GM21576 (cell line): ENCODE measurements at regions not wholly inside any gene's neighbourhood (a gene's known extent, or its start where the extent isn't known, plus 50 kb on each side); places are given as distances from the start of the nearest gene placed in this dataset.

Experiments used
- ATAC-seq: cut with Tn5 transposase; IDR thresholded peaks from one replicate; pipeline ENCODE4 v1.9.1; 2021; ENCODE audit warnings: mild to moderate bottlenecking, moderate library complexity; ENCODE audit not compliant: unreplicated experiment

DNA sequence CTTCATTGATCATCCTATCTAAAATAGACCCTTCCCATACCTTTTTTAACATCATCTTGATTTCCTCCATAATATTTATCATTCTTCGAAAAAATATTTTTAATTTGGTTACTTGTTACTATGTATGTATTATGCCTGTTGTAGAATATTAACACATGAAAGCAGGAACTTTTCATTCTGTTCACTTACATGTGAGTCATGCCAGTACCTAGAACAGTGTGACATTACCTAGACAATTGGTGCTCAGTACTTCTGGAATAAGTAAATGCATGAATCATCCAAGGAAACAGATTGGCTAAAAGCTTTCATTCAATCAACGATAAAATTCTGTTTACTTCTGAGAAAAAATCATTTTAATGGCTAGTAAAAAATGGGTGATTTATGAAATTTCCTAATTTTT lies 76.4 kb downstream of the CXXC4 start:
- no peak for ATAC-seq

DNA sequence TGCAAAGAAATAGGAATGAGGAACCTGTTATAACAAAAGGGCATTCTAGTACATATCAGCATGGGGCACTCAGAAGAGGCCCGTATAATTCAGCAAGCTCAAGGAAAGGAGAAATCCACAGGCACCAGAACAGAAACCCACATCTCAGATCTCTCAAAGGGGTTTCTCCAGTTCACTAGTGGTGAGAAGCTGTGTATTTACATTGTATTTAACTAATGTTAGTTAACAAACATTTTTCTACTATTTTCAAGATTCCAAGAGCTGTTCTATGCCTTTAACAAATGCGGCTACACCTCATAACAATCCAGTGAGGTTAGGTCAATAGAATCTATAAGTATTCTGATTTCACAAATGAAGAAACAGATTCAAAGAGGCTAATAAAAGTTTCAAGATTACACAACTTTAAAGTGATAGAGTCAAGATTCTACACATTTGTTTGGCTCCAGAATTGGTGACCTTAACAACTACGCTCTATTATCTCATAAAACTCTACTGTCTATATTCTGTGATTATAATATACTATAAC lies 77.3 kb downstream of the CXXC4 start:
- ATAC-seq: no peak

DNA sequence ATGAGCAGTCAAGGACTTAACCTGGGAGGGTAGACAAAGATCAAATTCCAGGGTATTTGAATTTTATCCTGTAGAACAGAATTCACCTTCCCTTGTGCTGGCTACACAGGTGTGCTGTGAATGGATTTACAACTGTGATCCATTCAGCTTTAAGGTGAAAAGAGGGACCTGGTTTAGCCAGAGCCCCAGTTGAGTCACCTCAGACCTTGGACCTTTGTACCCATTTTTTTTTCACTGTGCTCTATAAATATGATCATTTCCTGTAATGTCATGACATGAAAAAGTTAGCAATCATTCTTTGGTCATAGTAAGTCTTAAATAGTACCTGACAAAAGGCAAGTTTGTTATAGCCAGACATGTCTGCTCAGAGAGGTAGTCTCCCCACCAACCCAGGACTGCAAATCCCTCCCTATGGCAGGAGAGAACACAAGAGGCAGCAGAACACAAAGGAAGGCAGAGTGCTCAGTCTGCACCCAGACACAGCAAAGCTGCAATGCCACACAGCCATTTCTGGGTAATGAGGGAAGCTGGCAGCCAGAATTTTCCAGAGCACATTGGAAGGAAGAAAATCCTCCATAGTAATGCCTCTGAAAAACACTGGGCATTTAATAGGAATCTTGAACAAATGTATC lies 77.9 kb downstream of the CXXC4 start:
- no peak for ATAC-seq

DNA sequence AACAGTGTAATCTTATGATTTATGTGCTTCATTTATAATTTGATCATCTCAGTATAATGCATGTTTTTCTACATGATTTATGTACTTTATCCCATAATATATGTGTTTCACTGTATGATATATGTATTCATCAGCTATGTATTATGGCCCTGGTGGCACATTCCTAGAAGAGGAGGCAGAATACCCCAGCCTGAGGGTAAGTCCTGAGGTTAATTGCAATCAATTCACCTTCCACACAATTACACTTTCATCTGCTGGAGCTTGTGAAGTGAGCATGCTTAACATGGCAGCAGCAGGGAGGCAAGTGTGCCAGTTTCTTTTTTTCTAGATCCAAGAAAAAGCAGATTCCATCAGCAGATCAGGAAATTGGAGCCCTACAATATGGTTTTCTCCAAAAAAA lies 81.2 kb downstream of the CXXC4 start:
- ATAC-seq: no peak

DNA sequence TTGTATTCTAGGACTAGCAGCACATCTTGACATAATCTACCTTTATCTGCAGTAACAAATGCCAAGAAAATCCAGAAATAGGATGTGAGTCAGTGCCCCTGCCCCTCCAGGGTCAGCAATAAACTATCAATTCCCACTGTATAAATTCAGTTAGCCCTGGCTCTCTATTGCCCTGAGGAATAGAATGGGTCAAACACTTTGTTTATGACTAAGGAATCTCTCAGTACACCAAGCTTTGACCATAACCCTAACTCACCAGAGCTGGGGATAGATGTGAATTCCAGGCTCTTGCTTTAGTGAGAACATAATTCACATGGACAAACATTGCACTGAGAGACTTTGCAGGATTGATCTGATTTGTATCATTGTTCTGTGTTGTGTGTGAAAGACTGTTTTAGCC lies 82.3 kb downstream of the CXXC4 start:
- ATAC-seq: no peak

DNA sequence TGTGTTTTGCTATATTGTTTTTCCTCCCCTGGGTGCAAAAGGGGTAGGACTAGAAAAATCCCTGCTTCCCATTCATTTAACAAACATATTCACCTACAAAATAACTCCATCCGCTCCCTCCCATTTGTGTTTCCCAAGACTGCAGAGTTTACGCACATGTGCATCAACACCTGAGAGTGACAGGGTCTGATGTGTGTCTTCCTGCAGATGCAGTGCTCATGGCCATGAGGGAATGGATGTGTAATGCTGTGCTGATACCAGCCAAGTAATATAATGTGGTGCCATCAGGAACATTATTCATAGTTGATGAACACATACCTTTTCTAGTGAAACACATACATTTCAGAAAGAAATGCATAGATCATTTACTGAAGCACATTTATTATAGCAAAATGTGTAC lies 83.2 kb downstream of the CXXC4 start:
- ATAC-seq: no peak

DNA sequence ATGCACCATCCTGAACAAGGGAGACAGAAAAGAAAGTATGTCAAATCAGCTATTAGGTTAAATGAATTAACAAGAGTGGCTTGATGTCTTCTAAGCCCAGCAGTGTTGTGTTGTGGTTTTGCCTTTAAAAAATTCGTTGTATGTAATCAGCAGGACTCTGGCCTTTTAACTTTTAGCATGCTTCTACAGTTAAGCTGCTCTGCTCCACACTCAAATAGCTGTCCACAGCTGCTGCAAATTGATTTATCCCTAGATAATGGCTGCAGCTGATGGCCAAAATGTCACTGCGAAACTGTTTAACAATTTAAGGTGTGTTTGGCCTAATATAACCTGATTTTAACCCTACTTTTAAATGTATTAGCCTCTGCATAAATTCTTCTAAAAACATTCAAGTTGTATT lies 85.8 kb downstream of the CXXC4 start:
- no peak for ATAC-seq

DNA sequence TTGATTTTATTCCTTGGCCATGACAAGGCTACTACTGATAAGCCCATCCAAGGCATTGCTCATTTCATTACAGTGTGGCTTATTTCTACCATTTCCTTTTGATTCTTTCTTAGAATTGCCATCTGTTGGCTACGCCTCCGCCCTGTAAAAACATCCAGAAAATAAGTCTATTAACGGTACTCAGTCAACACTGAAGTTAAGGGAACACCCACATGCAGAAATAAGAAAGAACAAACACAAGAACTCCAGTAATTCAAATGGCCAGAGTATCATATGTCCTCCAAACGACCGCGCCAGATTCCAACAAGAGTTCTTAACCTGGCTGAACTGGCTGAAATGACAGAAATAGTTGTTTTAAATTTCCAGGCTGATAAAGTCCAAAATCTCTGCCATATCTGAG lies 90.3 kb downstream of the CXXC4 start:
- no peak for ATAC-seq

DNA sequence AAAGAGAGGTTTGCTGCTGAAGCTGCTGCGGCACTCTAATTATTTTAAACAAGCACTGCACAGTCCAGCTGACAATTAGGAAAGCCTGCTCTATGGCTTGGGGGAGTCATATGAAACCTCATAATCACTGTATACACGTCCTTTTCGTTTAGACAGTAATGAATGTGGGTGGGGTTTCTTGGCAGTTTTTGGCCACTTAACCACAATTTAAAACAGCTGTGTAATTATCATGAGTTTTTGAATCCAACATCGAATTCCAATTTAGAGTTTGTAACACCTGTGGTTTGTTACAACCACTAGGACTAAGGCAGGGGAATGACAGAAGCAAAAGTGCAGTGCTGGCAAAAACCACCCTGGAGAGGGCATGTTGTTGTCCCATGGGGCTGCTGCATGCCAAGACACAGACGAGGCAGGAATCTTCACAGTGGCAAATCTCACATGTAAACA lies 99.5 kb downstream of the CXXC4 start:
- no peak for ATAC-seq

DNA sequence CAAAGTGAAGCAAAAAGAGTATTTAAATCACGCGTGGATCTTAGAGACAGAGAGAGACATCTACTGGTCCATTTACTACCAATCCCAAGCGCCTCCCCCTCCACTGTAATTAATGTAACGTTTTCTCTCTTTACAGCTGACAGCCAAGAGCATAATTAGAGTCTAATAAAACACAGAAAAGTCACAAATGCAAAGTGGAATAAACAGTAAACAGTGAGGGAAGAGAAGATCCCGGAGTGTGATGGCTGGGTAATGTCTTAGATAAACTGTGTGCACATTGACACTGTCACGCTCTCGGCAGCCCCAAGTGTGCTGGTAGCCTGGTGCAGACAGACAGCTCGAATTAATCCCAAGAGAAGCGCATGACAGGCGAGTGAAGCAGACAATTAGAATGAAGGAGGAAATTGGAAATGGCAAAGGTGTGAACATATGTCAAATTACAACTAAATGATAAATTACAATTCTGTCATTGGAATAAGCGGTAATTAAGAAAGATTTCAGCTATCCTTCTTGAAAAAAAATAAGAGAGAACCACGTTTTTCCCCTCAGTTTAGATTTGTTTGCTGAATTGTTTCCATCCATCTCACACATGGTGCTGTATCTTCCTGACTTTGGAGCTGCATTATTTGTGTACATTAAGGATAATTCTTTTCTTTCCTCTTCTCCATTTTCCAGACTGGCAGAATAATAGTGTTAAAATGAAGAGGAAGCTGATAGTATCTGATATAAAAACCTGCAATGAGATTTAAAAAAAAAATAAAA lies 100.1 kb downstream of the CXXC4 start:
- ATAC-seq: no peak

DNA sequence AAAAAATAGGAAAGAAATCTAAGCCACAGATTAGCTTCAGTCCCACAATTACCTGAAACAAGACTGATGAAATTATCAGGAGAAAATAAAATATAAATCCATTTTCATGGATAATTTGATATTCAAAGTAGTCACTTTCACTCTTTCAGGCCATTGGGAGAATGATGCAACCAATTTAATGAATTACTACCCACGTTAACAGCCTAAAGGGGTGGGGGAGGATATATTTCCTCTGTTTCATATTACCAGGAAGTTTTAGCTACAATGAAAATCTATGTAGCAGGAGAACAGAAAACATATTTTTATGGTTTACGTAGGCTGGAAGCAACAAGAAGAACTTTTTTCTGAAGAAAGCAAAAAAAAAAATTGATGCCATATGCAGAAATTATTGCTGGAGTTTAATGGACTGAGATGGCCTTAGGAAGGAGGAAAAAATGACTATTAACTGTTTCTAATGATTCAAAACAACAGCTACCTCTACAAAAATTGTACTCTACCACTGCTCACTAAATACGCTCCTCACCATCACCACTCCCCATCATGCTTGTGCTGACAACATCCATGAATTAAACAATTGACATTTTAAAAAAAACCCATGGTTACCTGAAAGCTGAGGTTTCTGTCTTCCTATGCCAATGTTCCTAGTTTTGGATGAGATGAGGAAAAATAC lies 100.9 kb downstream of the CXXC4 start:
- ATAC-seq: no peak

DNA sequence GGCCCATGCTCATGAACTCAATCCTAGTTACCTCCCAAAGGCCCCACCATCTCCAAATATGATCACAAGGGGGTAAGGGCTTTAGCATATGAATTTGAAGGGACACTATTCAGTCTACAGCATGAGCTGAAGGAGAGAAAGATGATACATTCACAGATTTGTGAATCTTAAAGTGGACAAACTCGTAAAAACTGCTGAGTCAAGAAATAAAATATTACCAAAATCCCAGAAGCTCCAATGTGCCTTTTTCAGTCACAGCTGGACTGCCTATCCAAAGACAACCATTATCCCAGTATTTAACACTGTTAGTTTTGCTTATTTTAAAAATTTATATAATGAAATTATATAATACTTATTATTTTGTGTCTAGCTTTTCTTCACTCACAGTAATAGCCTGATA lies 109.0 kb downstream of the CXXC4 start:
- no peak for ATAC-seq

DNA sequence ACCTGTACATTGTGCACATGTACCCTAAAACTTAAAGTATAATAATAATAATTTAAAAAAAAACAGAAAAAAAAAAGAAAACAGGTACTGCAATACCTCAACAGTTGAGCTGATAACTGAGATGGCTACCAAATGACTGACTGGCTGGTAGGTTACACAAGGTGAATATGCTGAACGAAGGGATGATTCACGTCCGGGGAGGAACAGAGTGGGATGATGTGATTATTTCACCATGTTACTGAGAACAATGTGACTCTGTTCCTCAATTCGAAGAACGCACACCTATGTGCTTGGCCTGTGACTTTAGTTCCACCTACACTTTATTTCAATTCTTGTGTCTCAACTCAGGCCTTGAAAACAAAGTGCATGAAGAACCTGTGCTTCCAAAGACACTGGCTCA lies 111.7 kb downstream of the CXXC4 start:
- no peak for ATAC-seq

DNA sequence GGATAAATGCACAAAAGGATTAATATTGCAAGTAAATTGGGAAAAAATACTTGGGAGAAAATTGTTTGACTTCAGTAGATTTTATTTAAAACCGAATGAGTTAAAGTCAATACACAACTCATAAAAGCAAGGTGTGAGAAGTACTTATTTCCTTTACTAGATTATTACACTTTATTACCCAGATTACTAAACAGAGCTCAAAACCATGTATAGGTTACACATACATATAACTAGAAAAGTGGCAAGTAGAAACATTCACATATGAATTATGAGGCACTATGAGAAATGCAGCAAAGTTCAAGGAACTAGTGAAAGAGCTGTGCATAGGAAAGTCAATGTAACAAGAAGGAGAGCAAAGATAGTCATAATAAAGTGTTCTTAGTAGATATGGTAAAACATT lies 113.0 kb downstream of the CXXC4 start:
- no peak for ATAC-seq

DNA sequence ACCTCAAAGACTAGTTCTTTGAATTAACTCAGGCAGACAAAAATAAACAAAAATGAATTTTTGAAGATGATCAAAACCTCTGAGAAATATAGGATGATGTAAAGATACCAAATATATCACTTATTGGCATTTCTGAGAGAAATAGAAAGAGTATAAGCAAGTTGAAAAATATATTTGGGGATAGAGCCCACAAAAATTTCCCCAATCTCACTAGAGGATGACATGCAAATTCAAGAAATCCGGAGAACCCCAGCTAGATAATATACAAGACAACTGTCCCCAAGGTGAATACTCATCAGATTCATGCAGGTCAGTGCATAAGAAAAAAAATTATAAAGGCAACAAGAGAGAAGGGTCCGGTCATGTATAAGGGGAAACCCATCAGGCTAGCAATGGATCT lies 129.1 kb downstream of the CXXC4 start:
- no peak for ATAC-seq

DNA sequence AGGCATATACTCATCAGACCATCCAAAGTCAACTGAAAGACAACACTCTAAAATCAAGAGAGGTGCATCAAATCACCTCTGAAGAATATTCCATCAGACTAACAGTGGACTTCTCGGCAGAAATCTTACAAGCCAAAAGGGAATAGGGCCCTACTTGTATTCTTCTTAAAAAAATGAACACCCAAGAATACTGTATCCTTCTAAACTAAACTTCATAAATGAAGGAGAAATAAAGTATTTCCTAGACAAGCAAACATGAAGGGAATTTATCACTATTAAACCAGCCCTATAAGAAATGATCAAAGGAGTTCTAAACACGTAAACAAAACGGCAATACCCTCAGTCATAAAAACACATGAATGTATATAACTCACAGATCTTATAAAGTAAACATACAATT lies 141.2 kb downstream of the CXXC4 start:
- ATAC-seq: no peak

DNA sequence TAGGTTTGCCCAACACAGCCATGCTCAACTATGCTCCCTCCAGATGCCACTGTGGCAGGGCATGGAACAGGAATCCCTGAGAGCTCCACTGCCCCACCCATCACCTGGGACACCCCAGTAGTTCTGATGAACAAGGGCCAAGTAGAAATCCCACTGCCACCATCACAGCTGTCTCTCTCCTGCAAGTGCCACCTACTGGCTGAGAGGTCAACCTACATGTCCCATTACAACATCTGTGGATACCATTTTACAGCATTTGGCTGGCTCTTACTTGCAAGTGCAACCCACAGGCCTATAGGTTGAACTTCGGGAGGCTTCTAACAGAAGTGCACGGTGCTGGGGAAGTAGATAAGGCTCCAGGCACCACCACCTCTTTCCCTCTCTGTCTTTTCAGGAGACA lies 142.5 kb downstream of the CXXC4 start:
- ATAC-seq: peak; percentile 47

DNA sequence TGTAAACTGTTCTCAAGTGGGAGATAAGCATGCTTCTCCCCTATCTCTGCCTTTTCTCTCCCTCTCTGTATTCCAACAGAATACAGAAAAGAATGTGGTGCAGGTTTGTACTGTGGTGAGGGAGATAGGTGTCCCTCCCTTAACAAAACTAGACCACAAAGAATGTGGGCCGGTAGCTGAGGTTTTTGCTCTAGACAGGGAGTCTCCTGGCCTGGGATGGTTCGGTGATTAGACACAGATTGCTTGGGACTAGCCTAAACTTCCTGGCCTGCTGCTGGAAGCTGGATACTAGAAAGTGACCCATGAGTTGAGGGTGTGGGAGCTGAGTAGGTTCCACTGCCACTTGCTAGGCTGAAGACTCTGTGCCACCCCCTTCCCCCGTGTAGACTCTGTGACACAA lies 143.0 kb downstream of the CXXC4 start:
- ATAC-seq: no peak

DNA sequence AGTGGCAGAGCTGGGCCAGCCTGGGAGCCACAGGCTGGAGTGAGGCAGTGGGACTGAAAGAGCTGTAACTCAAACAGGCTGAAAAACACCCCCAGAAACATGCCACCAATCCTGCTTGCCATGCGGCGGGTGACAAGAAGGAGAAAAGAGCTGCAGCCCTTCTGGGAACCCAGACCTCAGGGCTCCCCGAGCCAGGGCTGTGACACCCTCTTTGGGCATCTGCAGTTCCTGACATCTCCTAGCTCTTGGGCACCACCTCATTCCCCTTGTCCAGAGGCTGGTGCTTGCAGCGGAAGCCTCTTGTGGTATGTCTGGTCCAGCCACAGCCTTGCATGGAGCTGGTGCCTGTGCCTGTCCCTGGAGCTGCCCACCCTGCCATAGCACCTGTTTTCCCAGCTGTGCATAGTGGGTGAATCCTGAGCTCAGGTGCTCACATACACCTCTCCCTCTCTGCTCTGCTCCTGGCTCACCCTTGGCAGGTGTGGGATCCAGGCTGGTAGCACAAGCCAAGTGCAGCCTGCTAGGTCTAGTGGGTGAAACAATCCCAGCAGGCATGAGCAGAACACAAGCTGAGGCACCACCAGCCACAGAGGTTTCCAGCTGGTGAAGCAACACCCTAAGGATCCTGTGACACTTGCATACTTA lies 149.0 kb downstream of the CXXC4 start:
- ATAC-seq: no peak

DNA sequence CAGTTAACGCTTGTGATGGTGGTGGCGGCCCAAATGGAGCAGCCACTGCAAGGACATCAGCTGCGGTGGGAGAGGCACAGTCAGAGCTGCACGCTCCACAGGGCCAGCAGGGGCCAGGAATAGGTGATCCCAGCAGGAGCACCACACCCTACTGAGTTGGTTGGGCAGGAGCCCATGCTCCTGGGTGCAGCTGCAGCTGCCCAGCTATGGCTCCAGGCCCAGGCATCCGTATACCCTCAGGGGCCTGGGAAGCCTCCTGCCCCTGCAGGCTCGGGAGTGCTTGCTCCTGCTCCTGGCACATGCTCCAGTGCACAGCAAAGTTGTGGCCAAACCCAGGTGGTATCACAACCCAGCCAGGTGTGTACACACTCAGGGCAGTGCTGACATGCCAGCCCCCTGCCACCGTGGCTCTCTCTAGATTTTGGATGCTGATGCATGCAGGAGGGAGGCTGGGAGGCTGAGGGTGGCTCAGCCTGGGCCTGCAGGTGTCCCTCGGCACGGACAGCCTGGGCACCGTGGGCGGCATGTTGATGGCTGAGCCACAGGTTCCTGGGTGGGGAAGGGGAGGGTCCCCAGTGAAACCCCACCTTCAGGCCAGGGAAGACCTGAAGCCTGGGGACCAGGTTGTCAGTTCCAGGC lies 150.2 kb downstream of the CXXC4 start:
- no peak for ATAC-seq

DNA sequence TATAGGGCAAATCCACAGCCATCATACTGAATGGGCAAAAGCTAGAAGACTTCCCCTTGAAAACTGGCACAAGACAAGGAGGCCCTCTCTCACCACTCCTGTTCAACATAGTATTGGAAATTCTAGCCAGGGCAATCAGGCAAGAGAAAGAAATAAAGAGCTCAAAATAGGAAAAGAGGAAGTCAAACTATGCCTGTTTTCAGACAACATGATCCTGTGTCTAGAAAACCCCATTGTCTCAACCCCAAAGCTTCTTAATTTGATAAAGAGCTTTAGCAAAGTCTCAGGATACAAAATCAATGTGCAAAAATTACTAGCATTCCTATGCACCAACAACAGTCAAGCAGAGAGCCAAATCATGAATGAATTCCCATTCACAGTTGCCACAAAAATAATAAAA lies 160.3 kb downstream of the CXXC4 start:
- no peak for ATAC-seq
